ENCODE measurements at regions not wholly inside any gene's neighbourhood (a gene's known extent, or its start where the extent isn't known, plus 50 kb on each side); places are given as distances from the start of the nearest gene placed in this dataset.

DNA sequence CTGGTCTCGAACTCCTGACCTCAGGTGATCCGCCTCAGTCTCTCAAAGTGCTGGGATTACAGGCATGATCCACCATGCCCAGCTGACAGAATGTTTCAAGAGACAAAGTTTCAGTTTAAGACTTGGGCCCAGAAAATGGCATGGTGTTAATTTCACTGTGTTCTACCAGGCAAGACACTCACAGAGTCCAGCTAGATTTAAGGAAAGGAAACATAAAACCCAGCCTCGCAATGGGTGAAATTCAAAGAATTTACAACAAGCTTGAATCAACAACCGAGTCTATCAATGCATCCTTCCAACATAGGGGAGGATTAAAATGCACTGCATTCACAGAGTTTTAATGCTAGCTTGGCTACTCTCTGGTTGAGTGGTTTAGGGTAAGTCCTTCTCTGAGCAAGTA lies 764.0 kb downstream of the XPNPEP1 start:
- Histone ChIP-seq H3K79me1 (ENCODE audit: low read depth, low read length) (no peaks in the 10 kb centered on the region), H3K18ac (ENCODE audit: extremely low read depth, low read length) (no peak overlapping the region), H3K4ac (replicated peaks; ENCODE audit: insufficient read length, low read depth, low read length) (no peak overlapping the region), H4K91ac (replicated peaks; ENCODE audit: insufficient read length, low read length) (no peak overlapping the region), H3K23ac (ENCODE audit: insufficient read length) (no peak overlapping the region), H4K8ac (ENCODE audit: extremely low read depth, insufficient read depth, low read length) (no peak overlapping the region), H4K20me1 (replicated peaks in 1 of 2; ENCODE audit: control insufficient read depth in 1 of 2, insufficient read depth in 2 of 2, low read length in 2 of 2) (no peaks in the 10 kb centered on the region), H2BK12ac (ENCODE audit: low read depth, low read length) (no peak overlapping the region), H2BK5ac (ENCODE audit: low read depth, low read length) (no peak overlapping the region), H3K9me3 (ENCODE audit: insufficient read depth in 2 of 2, low read depth in 1 of 2, low read length in 1 of 2) (no peaks in the 10 kb centered on the region), H3K23me2 (ENCODE audit: low read depth, low read length) (no peaks in the 10 kb centered on the region), H2BK15ac (ENCODE audit: low read length) (no peak overlapping the region), H2AK5ac (ENCODE audit: low read depth, low read length) (no peak overlapping the region), H4K5ac (ENCODE audit: insufficient read length, low read depth, low read length) (no peak overlapping the region), H2BK120ac (replicated peaks; ENCODE audit: low read depth, low read length) (no peak overlapping the region), H3K56ac (replicated peaks; ENCODE audit: insufficient read length, low read depth, low read length) (no peak overlapping the region), H3K4me3 (ENCODE audit: extremely low read depth in 1 of 4, insufficient read depth in 2 of 4, low read depth in 3 of 4, low read length in 4 of 4) (no peak overlapping the region), H3K79me2 (ENCODE audit: control insufficient read depth in 1 of 2, insufficient read depth in 2 of 2, low read length in 2 of 2) (no peaks in the 10 kb centered on the region), H3K9ac (replicated peaks in 1 of 4; ENCODE audit: extremely low read depth in 1 of 4, low read depth in 3 of 4, low read length in 3 of 4) (no peak overlapping the region), H3K27me3 (replicated peaks in 1 of 4; ENCODE audit: control insufficient read depth in 3 of 4, extremely low read depth in 1 of 4, insufficient read depth in 3 of 4, low read length in 3 of 4) (no peaks in the 10 kb centered on the region), H2AFZ (ENCODE audit: low read length) (no peak overlapping the region), H3K14ac (ENCODE audit: insufficient read length) (no peak overlapping the region), H3K27ac (ENCODE audit: low read depth, low read length) (no peak overlapping the region), H3K36me3 (ENCODE audit: control insufficient read depth in 2 of 4, insufficient read depth in 4 of 4, low read length in 3 of 4) (no peaks in the 10 kb centered on the region), H3K4me2 (ENCODE audit: insufficient read depth in 1 of 2, low read depth in 2 of 2, low read length in 2 of 2) (no peak overlapping the region), H2BK20ac (ENCODE audit: low read length) (no peak overlapping the region), H3K4me1 (replicated peaks in 1 of 4; ENCODE audit: control insufficient read depth in 3 of 4, insufficient read depth in 4 of 4, low read length in 3 of 4) (no peaks in the 10 kb centered on the region)
- FAIRE-seq (no peak), DNase-seq (ENCODE audit: low read depth in 1 of 2, low spot score in 2 of 2) (no peak)
- WGBS, 2 experiments (ENCODE audit: extremely low coverage in 1 of 2, insufficient coverage in 1 of 2, insufficient read length in 1 of 2, insufficient replicate concordance in 2 of 2, low coverage in 1 of 2, low lambda C conversion rate in 2 of 2, missing lambda C conversion rate in 1 of 2): 80% methylated on average over 4 of the region's 4 CpGs; no CpG with 5 or more reads in 1 of the 2 experiments
- no peak for TF ChIP-seq POLR2AphosphoS5 (IDR thresholded peaks at IDR 0.05; ENCODE audit: low read depth, low read length)
- TF ChIP-seq, protein P1, sequence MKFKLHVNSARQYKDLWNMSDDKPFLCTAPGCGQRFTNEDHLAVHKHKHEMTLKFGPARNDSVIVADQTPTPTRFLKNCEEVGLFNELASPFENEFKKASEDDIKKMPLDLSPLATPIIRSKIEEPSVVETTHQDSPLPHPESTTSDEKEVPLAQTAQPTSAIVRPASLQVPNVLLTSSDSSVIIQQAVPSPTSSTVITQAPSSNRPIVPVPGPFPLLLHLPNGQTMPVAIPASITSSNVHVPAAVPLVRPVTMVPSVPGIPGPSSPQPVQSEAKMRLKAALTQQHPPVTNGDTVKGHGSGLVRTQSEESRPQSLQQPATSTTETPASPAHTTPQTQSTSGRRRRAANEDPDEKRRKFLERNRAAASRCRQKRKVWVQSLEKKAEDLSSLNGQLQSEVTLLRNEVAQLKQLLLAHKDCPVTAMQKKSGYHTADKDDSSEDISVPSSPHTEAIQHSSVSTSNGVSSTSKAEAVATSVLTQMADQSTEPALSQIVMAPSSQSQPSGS (IDR thresholded peaks at IDR 0.05; ENCODE audit: low read length): no peak
- TF ChIP-seq SP2 (IDR thresholded peaks at IDR 0.05; ENCODE audit: low read length): no peak
- TF ChIP-seq, protein P2, sequence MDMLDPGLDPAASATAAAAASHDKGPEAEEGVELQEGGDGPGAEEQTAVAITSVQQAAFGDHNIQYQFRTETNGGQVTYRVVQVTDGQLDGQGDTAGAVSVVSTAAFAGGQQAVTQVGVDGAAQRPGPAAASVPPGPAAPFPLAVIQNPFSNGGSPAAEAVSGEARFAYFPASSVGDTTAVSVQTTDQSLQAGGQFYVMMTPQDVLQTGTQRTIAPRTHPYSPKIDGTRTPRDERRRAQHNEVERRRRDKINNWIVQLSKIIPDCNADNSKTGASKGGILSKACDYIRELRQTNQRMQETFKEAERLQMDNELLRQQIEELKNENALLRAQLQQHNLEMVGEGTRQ (IDR thresholded peaks at IDR 0.05; ENCODE audit: low read length): no peak
- TF ChIP-seq SP1 (IDR thresholded peaks at IDR 0.05; ENCODE audit: low read depth, low read length): no peak
- no peak for TF ChIP-seq SUZ12 (IDR thresholded peaks at IDR 0.05; ENCODE audit: low read length)
- no peak for TF ChIP-seq RBBP5 (IDR thresholded peaks at IDR 0.05; ENCODE audit: borderline replicate concordance, low read depth, low read length)
- TF ChIP-seq HDAC2 (IDR thresholded peaks at IDR 0.05; ENCODE audit: borderline replicate concordance in 1 of 2, low read depth in 2 of 2, low read length in 2 of 2): no peak
- TF ChIP-seq SIRT6 (IDR thresholded peaks at IDR 0.05; ENCODE audit: low read length): no peak
- no peak for TF ChIP-seq KDM1A (IDR thresholded peaks at IDR 0.05; ENCODE audit: borderline replicate concordance, low read length)
- TF ChIP-seq HDAC6 (IDR thresholded peaks at IDR 0.05; ENCODE audit: low read depth, low read length): no peak
- TF ChIP-seq JUND (IDR thresholded peaks at IDR 0.05; ENCODE audit: low read length): no peak
- TF ChIP-seq CREB1 (IDR thresholded peaks at IDR 0.05): no peak
- CTCF ChIA-PET (ENCODE audit: partially characterized antibody): interaction anchor here (1.5 kb wide), 1 partner anchor 14 kb away, joined by 3 read pairs; no protein-coding TSS in a partner anchor
- POLR2A ChIA-PET (ENCODE audit: partially characterized antibody): no interaction called here
